HepG2 (cell line): ENCODE measurements at regions not wholly inside any gene's neighbourhood (a gene's known extent, or its start where the extent isn't known, plus 50 kb on each side); places are given as distances from the start of the nearest gene placed in this dataset.
"Not testable (repeated sequence)": the region's sequence is repeated elsewhere in the genome, so short reads cannot be mapped to it uniquely, and the experiment has no call there.

Experiments used
- ATAC-seq: fragments of 200-7000 bp; cut with Tn5 transposase; 3 replicates; pipeline ENCODE4 v1.9.1; 2020; ENCODE audit warnings: mild to moderate bottlenecking, moderate library complexity
- BruUV-seq: library from RNA; stranded (reverse); fragments of 400-500 nt; replicated peaks from 2 replicates; lab custom pipeline; 2021; lab: Mats Ljungman, UMichigan
- CTCF ChIA-PET: fragments of 300-600 bp; formaldehyde crosslinking; extraction: SDS; loops from one replicate; lab custom pipeline; 2021; ENCODE audit warnings: low total read pairs, inconsistent platforms, low intra/inter-chr PET ratio; lab: Yijun Ruan, JAX
- POLR2A ChIA-PET: fragments of 350-600 bp; sonication (Branson Sonifier 250); formaldehyde crosslinking; loops from one replicate; lab custom pipeline; 2020; ENCODE audit warnings: antibody characterized with exemption, inconsistent platforms; lab: Yijun Ruan, JAX
- DNase-seq: peaks from one replicate; pipeline ENCODE4 v3.0.0-alpha.2; 2015; ENCODE audit warnings: low spot score
- FAIRE-seq: peaks from 3 replicates; lab custom pipeline; 2011; peaks lifted over from hg19 to GRCh38; lab: Jason Lieb, UNC
- H2AFZ ChIP-seq: one replicate; pipeline ENCODE4 v1.6.1; 2011; ENCODE audit warnings: low read length, inconsistent platforms
- H3K27ac ChIP-seq: fragments of 300-600 bp; 3 replicates; pipeline ENCODE4 v1.8.0; 2011; ENCODE audit warnings: mixed run types, mild to moderate bottlenecking, mixed read lengths, low read length, inconsistent platforms; ENCODE audit not compliant: insufficient read depth; ENCODE audit errors: extremely low read length
- H3K27me3 ChIP-seq, 2 experiments: fragments of 200-600 bp in 1 of 2; 2 replicates in 1 of 2; 3 replicates in 1 of 2; pipeline versions ENCODE4 v1.6.0 to v1.8.0; 2011; ENCODE audit warnings: low read length in 2 of 2, mild to moderate bottlenecking in 2 of 2, moderate library complexity in 2 of 2, inconsistent platforms in 1 of 2; ENCODE audit not compliant: insufficient read depth in 2 of 2, control insufficient read depth in 1 of 2
- H3K36me3 ChIP-seq, 2 experiments: fragments of 200-600 bp in 1 of 2; replicated peaks in 1 of 2; 2 replicates in 1 of 2; 3 replicates in 1 of 2; pipeline versions ENCODE4 v1.5.1 to v1.8.0; 2011; ENCODE audit warnings: low read length in 2 of 2, inconsistent platforms in 1 of 2; ENCODE audit not compliant: insufficient read depth in 2 of 2, control insufficient read depth in 1 of 2
- H3K4me1 ChIP-seq: 2 replicates; pipeline ENCODE4 v1.5.1; 2012; ENCODE audit warnings: low read length, inconsistent platforms; ENCODE audit not compliant: insufficient read depth
- H3K4me2 ChIP-seq: 2 replicates; pipeline ENCODE4 v1.6.0; 2011; ENCODE audit warnings: low read depth, low read length, inconsistent platforms
- H3K4me3 ChIP-seq, 3 experiments: fragments of 200-600 bp in 1 of 3; sonication (generic), shearing (Covaris generic) in 1 of 3; replicated peaks in 1 of 3; 2 replicates each; pipeline ENCODE4 v1.5.1; 2011 to 2016; ENCODE audit warnings: low read length in 3 of 3, inconsistent platforms in 2 of 3, low read depth in 2 of 3, mild to moderate bottlenecking in 2 of 3, control low read depth in 1 of 3, mixed read lengths in 1 of 3; ENCODE audit not compliant: insufficient read depth in 1 of 3
- H3K79me2 ChIP-seq: one replicate; pipeline ENCODE4 v1.6.1; 2011; ENCODE audit warnings: low read length, inconsistent platforms; ENCODE audit not compliant: insufficient read depth
- H3K9ac ChIP-seq: 2 replicates; pipeline ENCODE4 v1.6.0; 2011; ENCODE audit warnings: mild to moderate bottlenecking, low read depth, low read length, inconsistent platforms; ENCODE audit not compliant: insufficient read depth
- H3K9me3 ChIP-seq: 2 replicates; pipeline ENCODE4 v1.5.1; 2012; ENCODE audit warnings: mild to moderate bottlenecking, low read length
- H4K20me1 ChIP-seq: 2 replicates; pipeline ENCODE4 v1.6.0; 2011; ENCODE audit warnings: inconsistent platforms, mild to moderate bottlenecking, low read length, moderate library complexity; ENCODE audit not compliant: insufficient read depth
- CSRNP1 ChIP-seq: sonication (generic); formaldehyde crosslinking; IDR thresholded peaks from 2 replicates; pipeline ENCODE4 v1.8.1; 2023; ENCODE audit warnings: mild to moderate bottlenecking, missing genetic modification reagents
- KAT8 ChIP-seq: IDR thresholded peaks from 2 replicates; pipeline ENCODE4 v1.6.1; 2016; ENCODE audit warnings: missing genetic modification reagents, missing compliant biosample characterization
- PPARG ChIP-seq: conservative IDR thresholded peaks from 2 replicates; pipeline ENCODE4 v1.6.1; 2016; ENCODE audit warnings: missing biosample characterization, missing genetic modification reagents
- PRMT3 ChIP-seq: sonication (generic); formaldehyde crosslinking; IDR thresholded peaks from 2 replicates; pipeline ENCODE4 v1.8.1; 2022; ENCODE audit warnings: low read depth, mild to moderate bottlenecking, moderate library complexity, missing genetic modification reagents, borderline replicate concordance
- SIN3A ChIP-seq: IDR thresholded peaks from 2 replicates; pipeline ENCODE4 v1.6.1; 2011; ENCODE audit warnings: low read depth, mild to moderate bottlenecking, control low read depth, low read length, borderline replicate concordance
- TBP ChIP-seq: sonication (generic); formaldehyde crosslinking; IDR thresholded peaks from 2 replicates; pipeline ENCODE4 v1.5.0; 2020; ENCODE audit warnings: missing genetic modification reagents
- TBX3 ChIP-seq: fragments of 450-650 bp; IDR thresholded peaks from 2 replicates; pipeline ENCODE4 v1.6.1; 2017; ENCODE audit warnings: antibody characterized with exemption, mild to moderate bottlenecking, inconsistent platforms, borderline replicate concordance
- TCF7 ChIP-seq: sonication (generic); IDR thresholded peaks from 2 replicates; pipeline ENCODE4 v1.6.1; 2016; ENCODE audit warnings: antibody characterized with exemption, low read depth
- TFE3 ChIP-seq: IDR thresholded peaks from 2 replicates; pipeline ENCODE4 v1.6.1; 2016
- WIZ ChIP-seq: sonication (generic); formaldehyde crosslinking; IDR thresholded peaks from 2 replicates; pipeline ENCODE4 v1.5.1; 2020; ENCODE audit warnings: mild to moderate bottlenecking, missing genetic modification reagents
- ZMAT3 ChIP-seq: sonication (generic); formaldehyde crosslinking; conservative IDR thresholded peaks from 2 replicates; pipeline ENCODE4 v1.7.0; 2021; ENCODE audit warnings: missing genetic modification reagents
- ZNF234 ChIP-seq: sonication (generic); formaldehyde crosslinking; conservative IDR thresholded peaks from 2 replicates; pipeline ENCODE4 v1.5.1; 2020; ENCODE audit warnings: mild to moderate bottlenecking, missing genetic modification reagents
- ZNF251 ChIP-seq: sonication (generic); formaldehyde crosslinking; IDR thresholded peaks from 2 replicates; pipeline ENCODE4 v1.9.0; 2021; ENCODE audit warnings: mild to moderate bottlenecking, missing genetic modification reagents
- ZNF513 ChIP-seq: sonication (generic); formaldehyde crosslinking; conservative IDR thresholded peaks from 2 replicates; pipeline ENCODE4 v1.5.0; 2020; ENCODE audit warnings: missing genetic modification reagents
- ZNF788 ChIP-seq: sonication (generic); formaldehyde crosslinking; IDR thresholded peaks from 2 replicates; pipeline ENCODE4 v1.5.0; 2020; ENCODE audit warnings: mild to moderate bottlenecking, missing genetic modification reagents, borderline replicate concordance
- WGBS: methylation state at CpG from one replicate; pipeline ENCODE4 v1.1.6; 2017; ENCODE audit warnings: low lambda C conversion rate; 5-methylcytosine and 5-hydroxymethylcytosine counted together
- in situ Hi-C: cut with HindIII; loops from 2 replicates; pipeline ENCODE4 v1.10.0; 2017; ENCODE audit warnings: low pct_unique_long_range_greater_than_20kb; ENCODE audit not compliant: extremely low pct_ligation_motif_present
- intact Hi-C: fragments of 100-400 bp; cut with micrococcal nuclease; formaldehyde crosslinking; loops from one replicate; pipeline ENCODE4 v1.10.0; 2022; ENCODE audit not compliant: unreplicated experiment

GRCh38 chr5:28596707-28597106, 1558.3 kb upstream of the CDH9 start:
- H3K27me3 ChIP-seq, H3K4me1 ChIP-seq, BruUV-seq, DNase-seq, H3K36me3 ChIP-seq, H3K9me3 ChIP-seq, H3K27ac ChIP-seq, POLR2A ChIA-PET, H3K4me3 ChIP-seq, H3K79me2 ChIP-seq, CTCF ChIA-PET, ATAC-seq, H3K9ac ChIP-seq, in situ Hi-C loops, intact Hi-C loops, FAIRE-seq, H3K4me2 ChIP-seq, H2AFZ ChIP-seq, H4K20me1 ChIP-seq: not testable (repeated sequence)
- 66% methylated on average over 8 of the region's 26 CpGs for WGBS

GRCh38 chr5:28580616-28581015, 1542.2 kb upstream of the CDH9 start:
- Histone ChIP-seq H3K4me1 (no peaks in the 10 kb centered on the region), H3K27ac (no peak overlapping the region), H3K4me2 (no peak overlapping the region), H3K4me3 (no peak overlapping the region), H3K9ac (no peak overlapping the region), H3K27me3 (no peaks in the 10 kb centered on the region), H4K20me1 (no peaks in the 10 kb centered on the region), H3K36me3 (no peaks in the 10 kb centered on the region), H3K9me3 (peaks cover 4% of the 10 kb centered on the region; the same call in 1 of the 2 replicates), H2AFZ (no peak overlapping the region), H3K79me2 (no peaks in the 10 kb centered on the region)
- BruUV-seq = no TSS peak
- ChIA-PET POLR2A (no interaction called here), CTCF (no interaction called here)
- DNase-seq (no peak), FAIRE-seq (no peak), ATAC-seq (no peak)
- in situ Hi-C loops = no loop called here
- WGBS = 3% methylated on average over 4 of the region's 4 CpGs
- intact Hi-C loops = no loop called here
- TF ChIP-seq KAT8 (no peak), WIZ (CRISPR knock-in tag) (no peak), PRMT3 (CRISPR knock-in tag) (no peak), ZNF234 (CRISPR knock-in tag) (no peak), ZNF251 (no peak), SIN3A (no peak), ZMAT3 (no peak), TCF7 (no peak), ZNF788 (CRISPR knock-in tag) (no peak), CSRNP1 (CRISPR knock-in tag) (no peak), TBP (CRISPR knock-in tag) (no peak), TFE3 (CRISPR knock-in tag) (no peak), PPARG (CRISPR knock-in tag) (no peak), TBX3 (no peak), ZNF513 (CRISPR knock-in tag) (no peak)
